HepG2 (cell line): ENCODE measurements at regions not wholly inside any gene's neighbourhood (a gene's known extent, or its start where the extent isn't known, plus 50 kb on each side); places are given as distances from the start of the nearest gene placed in this dataset.
A peak's percentile ranks its signal among the peaks of the same experiment; 100 is the strongest.

Experiments
- EED ChIP-seq: sonication (generic); formaldehyde crosslinking; IDR thresholded peaks from 2 replicates; pipeline ENCODE4 v1.5.0; 2020; ENCODE audit warnings: mild to moderate bottlenecking, missing genetic modification reagents
- MAF1 ChIP-seq: sonication (generic); formaldehyde crosslinking; IDR thresholded peaks from 2 replicates; pipeline ENCODE4 v1.5.0; 2020; ENCODE audit warnings: missing genetic modification reagents, borderline replicate concordance
- MAZ ChIP-seq, 2 experiments: sonication (generic) in 1 of 2; formaldehyde crosslinking in 1 of 2; IDR thresholded peaks; 2 replicates each; pipeline versions ENCODE4 v1.5.0 to v1.6.1; 2012 to 2020; ENCODE audit warnings: low read depth in 2 of 2, mild to moderate bottlenecking in 2 of 2, borderline replicate concordance in 1 of 2, improper control_type of control experiment in 1 of 2, low read length in 1 of 2, missing genetic modification reagents in 1 of 2, moderate library complexity in 1 of 2
- MLLT10 ChIP-seq: sonication (generic); formaldehyde crosslinking; IDR thresholded peaks from 2 replicates; pipeline ENCODE4 v1.4.0; 2020; ENCODE audit warnings: missing genetic modification reagents
- SMAD1 ChIP-seq: sonication (generic); formaldehyde crosslinking; IDR thresholded peaks from 2 replicates; pipeline ENCODE4 v1.4.0; 2020; ENCODE audit warnings: missing genetic modification reagents, low read depth, mild to moderate bottlenecking, borderline replicate concordance
- SP140L ChIP-seq: sonication (generic); formaldehyde crosslinking; IDR thresholded peaks from 2 replicates; pipeline ENCODE4 v1.4.0; 2020; ENCODE audit warnings: missing genetic modification reagents, borderline replicate concordance
- SP2 ChIP-seq: sonication (generic); formaldehyde crosslinking; IDR thresholded peaks from 2 replicates; pipeline ENCODE4 v1.5.1; 2020; ENCODE audit warnings: mild to moderate bottlenecking, missing genetic modification reagents
- TMF1 ChIP-seq: sonication (generic); formaldehyde crosslinking; IDR thresholded peaks from 2 replicates; pipeline ENCODE4 v1.8.1; 2022; ENCODE audit warnings: low read depth, missing genetic modification reagents
- ZEB1 ChIP-seq: IDR thresholded peaks from 2 replicates; pipeline ENCODE4 v1.6.1; 2012; ENCODE audit warnings: mild to moderate bottlenecking, low read depth, inconsistent platforms; ENCODE audit not compliant: insufficient replicate concordance
- ZNF570 ChIP-seq: sonication (generic); formaldehyde crosslinking; IDR thresholded peaks from 2 replicates; pipeline ENCODE4 v1.4.0; 2020; ENCODE audit warnings: mild to moderate bottlenecking, missing genetic modification reagents, borderline replicate concordance
- ZNF788 ChIP-seq: sonication (generic); formaldehyde crosslinking; IDR thresholded peaks from 2 replicates; pipeline ENCODE4 v1.5.0; 2020; ENCODE audit warnings: mild to moderate bottlenecking, missing genetic modification reagents, borderline replicate concordance
- TF ChIP-seq, protein P1 (sequence below): sonication (generic); formaldehyde crosslinking; conservative IDR thresholded peaks from 2 replicates; pipeline ENCODE4 v1.4.0; 2020; ENCODE audit warnings: missing genetic modification reagents
- TF ChIP-seq, protein P2 (sequence below): IDR thresholded peaks from 2 replicates; pipeline ENCODE4 v1.6.1; 2018; ENCODE audit warnings: missing genetic modification reagents, mild to moderate bottlenecking, missing compliant biosample characterization
- TF ChIP-seq, protein P3 (sequence below): sonication (generic); formaldehyde crosslinking; conservative IDR thresholded peaks from 2 replicates; pipeline ENCODE4 v1.4.0; 2020; ENCODE audit warnings: missing genetic modification reagents
- TF ChIP-seq, protein P4 (sequence below): sonication (generic); formaldehyde crosslinking; IDR thresholded peaks from 2 replicates; pipeline ENCODE4 v1.9.0; 2021; ENCODE audit warnings: mild to moderate bottlenecking, missing genetic modification reagents

DNA sequence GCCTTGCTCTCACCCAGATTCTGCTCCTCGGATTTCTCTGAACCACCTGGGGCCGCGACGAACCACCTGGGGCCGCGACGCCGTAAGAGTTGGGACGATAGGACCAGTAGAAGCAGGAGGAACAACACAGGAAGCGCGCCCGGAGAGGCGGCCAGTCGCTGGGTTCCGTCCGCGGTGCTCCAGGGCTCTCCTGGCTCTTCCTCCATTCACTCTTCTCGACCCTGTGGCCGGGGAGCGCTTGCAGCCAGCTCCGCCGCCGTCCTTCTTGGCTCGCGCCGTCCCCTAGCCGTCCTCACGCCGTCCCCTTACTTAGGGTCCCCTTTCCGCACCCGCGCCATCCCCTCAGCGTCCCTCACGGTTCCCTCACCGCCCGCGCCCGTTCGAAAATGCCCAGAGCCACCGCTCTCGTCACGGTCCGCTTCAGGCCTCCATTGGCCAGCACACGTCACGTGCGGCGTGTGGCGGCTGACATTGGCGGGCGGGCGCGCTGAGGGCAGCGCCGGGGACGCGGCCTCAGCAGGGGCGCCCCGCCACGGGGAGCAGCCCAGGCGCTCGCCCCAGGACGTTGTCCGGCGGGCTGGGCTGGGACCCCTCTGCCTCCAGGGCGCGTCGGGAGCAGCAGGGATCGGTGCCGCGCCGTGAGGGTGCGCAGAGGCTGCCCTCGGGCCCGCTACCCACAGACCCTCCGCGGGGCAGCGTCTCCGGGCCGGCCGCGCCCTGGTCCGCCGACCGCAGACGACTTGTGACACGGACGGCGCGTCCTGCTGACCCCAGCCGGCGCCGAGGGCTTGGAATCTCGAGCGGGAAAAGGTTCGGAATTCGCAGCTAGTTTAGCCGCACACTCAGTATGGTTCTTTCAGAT lies 53.7 kb upstream of the PTPDC1 start (continued):
- TF ChIP-seq, protein P1, sequence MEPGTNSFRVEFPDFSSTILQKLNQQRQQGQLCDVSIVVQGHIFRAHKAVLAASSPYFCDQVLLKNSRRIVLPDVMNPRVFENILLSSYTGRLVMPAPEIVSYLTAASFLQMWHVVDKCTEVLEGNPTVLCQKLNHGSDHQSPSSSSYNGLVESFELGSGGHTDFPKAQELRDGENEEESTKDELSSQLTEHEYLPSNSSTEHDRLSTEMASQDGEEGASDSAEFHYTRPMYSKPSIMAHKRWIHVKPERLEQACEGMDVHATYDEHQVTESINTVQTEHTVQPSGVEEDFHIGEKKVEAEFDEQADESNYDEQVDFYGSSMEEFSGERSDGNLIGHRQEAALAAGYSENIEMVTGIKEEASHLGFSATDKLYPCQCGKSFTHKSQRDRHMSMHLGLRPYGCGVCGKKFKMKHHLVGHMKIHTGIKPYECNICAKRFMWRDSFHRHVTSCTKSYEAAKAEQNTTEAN (CRISPR knock-in tag) = no peak; the same call in 1 of the 2 replicates
- TF ChIP-seq, protein P2, sequence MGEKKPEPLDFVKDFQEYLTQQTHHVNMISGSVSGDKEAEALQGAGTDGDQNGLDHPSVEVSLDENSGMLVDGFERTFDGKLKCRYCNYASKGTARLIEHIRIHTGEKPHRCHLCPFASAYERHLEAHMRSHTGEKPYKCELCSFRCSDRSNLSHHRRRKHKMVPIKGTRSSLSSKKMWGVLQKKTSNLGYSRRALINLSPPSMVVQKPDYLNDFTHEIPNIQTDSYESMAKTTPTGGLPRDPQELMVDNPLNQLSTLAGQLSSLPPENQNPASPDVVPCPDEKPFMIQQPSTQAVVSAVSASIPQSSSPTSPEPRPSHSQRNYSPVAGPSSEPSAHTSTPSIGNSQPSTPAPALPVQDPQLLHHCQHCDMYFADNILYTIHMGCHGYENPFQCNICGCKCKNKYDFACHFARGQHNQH = 0 out of 2 replicates have a peak, but pooled peaks have one; percentile 20
- peak; percentile 93 for TF ChIP-seq TMF1 (CRISPR knock-in tag)
- no peak for TF ChIP-seq MAZ (IDR thresholded peaks at IDR 0.05; ENCODE audit: borderline replicate concordance, low read depth, low read length)
- peak; percentile 84; the same call in 1 of the 2 replicates for TF ChIP-seq MAZ (CRISPR knock-in tag; IDR thresholded peaks at IDR 0.05; ENCODE audit: low read depth)
- 0 out of 2 replicates have a peak, but pooled peaks have one; percentile 23 for TF ChIP-seq EED (CRISPR knock-in tag)
- TF ChIP-seq, protein P3, sequence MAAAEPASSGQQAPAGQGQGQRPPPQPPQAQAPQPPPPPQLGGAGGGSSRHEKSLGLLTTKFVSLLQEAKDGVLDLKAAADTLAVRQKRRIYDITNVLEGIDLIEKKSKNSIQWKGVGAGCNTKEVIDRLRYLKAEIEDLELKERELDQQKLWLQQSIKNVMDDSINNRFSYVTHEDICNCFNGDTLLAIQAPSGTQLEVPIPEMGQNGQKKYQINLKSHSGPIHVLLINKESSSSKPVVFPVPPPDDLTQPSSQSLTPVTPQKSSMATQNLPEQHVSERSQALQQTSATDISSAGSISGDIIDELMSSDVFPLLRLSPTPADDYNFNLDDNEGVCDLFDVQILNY (CRISPR knock-in tag) = peak; percentile 89
- peak; percentile 86 for TF ChIP-seq SMAD1
- 0 out of 2 replicates have a peak, but pooled peaks have one; percentile 79 for TF ChIP-seq ZNF570
- peak; percentile 72 for TF ChIP-seq SP2 (CRISPR knock-in tag)
- TF ChIP-seq, protein P4, sequence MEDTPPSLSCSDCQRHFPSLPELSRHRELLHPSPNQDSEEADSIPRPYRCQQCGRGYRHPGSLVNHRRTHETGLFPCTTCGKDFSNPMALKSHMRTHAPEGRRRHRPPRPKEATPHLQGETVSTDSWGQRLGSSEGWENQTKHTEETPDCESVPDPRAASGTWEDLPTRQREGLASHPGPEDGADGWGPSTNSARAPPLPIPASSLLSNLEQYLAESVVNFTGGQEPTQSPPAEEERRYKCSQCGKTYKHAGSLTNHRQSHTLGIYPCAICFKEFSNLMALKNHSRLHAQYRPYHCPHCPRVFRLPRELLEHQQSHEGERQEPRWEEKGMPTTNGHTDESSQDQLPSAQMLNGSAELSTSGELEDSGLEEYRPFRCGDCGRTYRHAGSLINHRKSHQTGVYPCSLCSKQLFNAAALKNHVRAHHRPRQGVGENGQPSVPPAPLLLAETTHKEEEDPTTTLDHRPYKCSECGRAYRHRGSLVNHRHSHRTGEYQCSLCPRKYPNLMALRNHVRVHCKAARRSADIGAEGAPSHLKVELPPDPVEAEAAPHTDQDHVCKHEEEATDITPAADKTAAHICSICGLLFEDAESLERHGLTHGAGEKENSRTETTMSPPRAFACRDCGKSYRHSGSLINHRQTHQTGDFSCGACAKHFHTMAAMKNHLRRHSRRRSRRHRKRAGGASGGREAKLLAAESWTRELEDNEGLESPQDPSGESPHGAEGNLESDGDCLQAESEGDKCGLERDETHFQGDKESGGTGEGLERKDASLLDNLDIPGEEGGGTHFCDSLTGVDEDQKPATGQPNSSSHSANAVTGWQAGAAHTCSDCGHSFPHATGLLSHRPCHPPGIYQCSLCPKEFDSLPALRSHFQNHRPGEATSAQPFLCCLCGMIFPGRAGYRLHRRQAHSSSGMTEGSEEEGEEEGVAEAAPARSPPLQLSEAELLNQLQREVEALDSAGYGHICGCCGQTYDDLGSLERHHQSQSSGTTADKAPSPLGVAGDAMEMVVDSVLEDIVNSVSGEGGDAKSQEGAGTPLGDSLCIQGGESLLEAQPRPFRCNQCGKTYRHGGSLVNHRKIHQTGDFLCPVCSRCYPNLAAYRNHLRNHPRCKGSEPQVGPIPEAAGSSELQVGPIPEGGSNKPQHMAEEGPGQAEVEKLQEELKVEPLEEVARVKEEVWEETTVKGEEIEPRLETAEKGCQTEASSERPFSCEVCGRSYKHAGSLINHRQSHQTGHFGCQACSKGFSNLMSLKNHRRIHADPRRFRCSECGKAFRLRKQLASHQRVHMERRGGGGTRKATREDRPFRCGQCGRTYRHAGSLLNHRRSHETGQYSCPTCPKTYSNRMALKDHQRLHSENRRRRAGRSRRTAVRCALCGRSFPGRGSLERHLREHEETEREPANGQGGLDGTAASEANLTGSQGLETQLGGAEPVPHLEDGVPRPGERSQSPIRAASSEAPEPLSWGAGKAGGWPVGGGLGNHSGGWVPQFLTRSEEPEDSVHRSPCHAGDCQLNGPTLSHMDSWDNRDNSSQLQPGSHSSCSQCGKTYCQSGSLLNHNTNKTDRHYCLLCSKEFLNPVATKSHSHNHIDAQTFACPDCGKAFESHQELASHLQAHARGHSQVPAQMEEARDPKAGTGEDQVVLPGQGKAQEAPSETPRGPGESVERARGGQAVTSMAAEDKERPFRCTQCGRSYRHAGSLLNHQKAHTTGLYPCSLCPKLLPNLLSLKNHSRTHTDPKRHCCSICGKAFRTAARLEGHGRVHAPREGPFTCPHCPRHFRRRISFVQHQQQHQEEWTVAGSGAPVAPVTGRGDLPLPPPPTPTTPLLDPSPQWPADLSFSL (CRISPR knock-in tag) = peak; percentile 44; the same call in 1 of the 2 replicates
- TF ChIP-seq SP140L (CRISPR knock-in tag) = no peak; the same call in 1 of the 2 replicates
- TF ChIP-seq ZNF788 (CRISPR knock-in tag) = peak; percentile 28; the same call in 1 of the 2 replicates
- peak; percentile 81; the same call in 1 of the 2 replicates for TF ChIP-seq MAF1 (CRISPR knock-in tag)
- no peak for TF ChIP-seq ZEB1
- no peak for TF ChIP-seq MLLT10
